Lung (tissue), 11 donors: ENCODE measurements at regions not wholly inside any gene's neighbourhood (a gene's known extent, or its start where the extent isn't known, plus 50 kb on each side); places are given as distances from the start of the nearest gene placed in this dataset.

Experiments used
- ATAC-seq: fragments of 200-7000 bp; cut with Tn5 transposase; one replicate; pipeline ENCODE4 v1.9.1; 2020; ENCODE audit warnings: moderate number of reproducible peaks; ENCODE audit not compliant: insufficient read depth, low FRiP score
- DNase-seq, 3 donors: peaks; one replicate each; pipeline ENCODE4 v3.0.0-alpha.2; 2013 to 2017
- H3K27ac ChIP-seq, 2 donors: one replicate each; pipeline ENCODE4 v1.5.1; 2013; ENCODE audit warnings: mild to moderate bottlenecking in 2 of 2, moderate library complexity in 2 of 2, control low read depth in 1 of 2, inconsistent platforms in 1 of 2, low read depth in 1 of 2, low read length in 1 of 2
- H3K27me3 ChIP-seq, 3 donors: one replicate each; pipeline ENCODE4 v1.5.1; 2013; ENCODE audit warnings: low read length in 2 of 3; ENCODE audit not compliant: control insufficient read depth in 3 of 3, insufficient read depth in 3 of 3
- H3K36me3 ChIP-seq, 4 donors: one replicate each; pipeline ENCODE4 v1.5.1; 2013; ENCODE audit warnings: low read length in 4 of 4, mild to moderate bottlenecking in 1 of 4, moderate library complexity in 1 of 4; ENCODE audit not compliant: control insufficient read depth in 4 of 4, insufficient read depth in 4 of 4
- H3K4me1 ChIP-seq, 5 donors: one replicate each; pipeline ENCODE4 v1.5.1; 2013; ENCODE audit warnings: low read length in 5 of 5, mild to moderate bottlenecking in 2 of 5, moderate library complexity in 1 of 5; ENCODE audit not compliant: control insufficient read depth in 5 of 5, insufficient read depth in 5 of 5
- H3K4me3 ChIP-seq: one replicate; pipeline ENCODE4 v1.5.1; 2013; ENCODE audit warnings: mild to moderate bottlenecking, control low read depth, moderate library complexity
- H3K9ac ChIP-seq, 2 donors: one replicate each; pipeline ENCODE4 v1.5.1; 2013; ENCODE audit warnings: low read length in 2 of 2, control low read depth in 1 of 2; ENCODE audit not compliant: insufficient read depth in 1 of 2
- H3K9me3 ChIP-seq, 4 donors: one replicate each; pipeline ENCODE4 v1.5.1; 2013; ENCODE audit warnings: low read length in 3 of 4, mild to moderate bottlenecking in 1 of 4, moderate library complexity in 1 of 4; ENCODE audit not compliant: control insufficient read depth in 4 of 4, insufficient read depth in 3 of 4
- WGBS, 2 donors: extraction: QIAGEN DNeasy Blood & Tissue Kit; methylation state at CpG; one replicate each; pipeline ENCODE4 v1.1.7; 2013; 5-methylcytosine and 5-hydroxymethylcytosine counted together
- TF ChIP-seq, protein P1 (sequence below): IDR thresholded peaks from 2 replicates; pipeline ENCODE4 v1.5.1; 2012; ENCODE audit warnings: mild to moderate bottlenecking; ENCODE audit errors: control extremely low read depth, extremely low read depth
- donor health status: control.
- donor health status: control.
- donor health status: Bipolar disorder and iron deficiency.
- donor health status: healthy.
- donor health status: DM: yes; HTN: yes; CAD: no.

DNA sequence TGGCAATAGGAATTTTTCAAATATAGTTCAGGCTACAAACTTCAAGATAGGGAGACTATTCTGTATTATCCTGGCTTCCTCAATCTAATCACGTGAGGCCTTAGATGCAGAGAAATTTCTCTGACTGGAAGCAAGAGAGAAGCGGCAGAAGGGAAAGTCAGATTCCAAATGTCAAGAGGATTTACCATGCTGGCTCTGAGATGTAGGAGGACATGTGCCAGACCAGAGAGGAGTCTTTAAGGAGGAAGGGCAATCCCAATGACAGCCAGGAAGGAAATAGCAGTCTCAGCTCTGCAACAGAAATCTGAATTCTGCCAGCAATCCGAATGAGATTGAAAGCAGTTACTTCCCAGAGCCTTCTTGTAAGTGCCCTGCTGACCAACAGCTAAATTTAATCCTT is 57.4 kb downstream of the NUTM2E start:
- no peak overlapping the region for H3K4me3 ChIP-seq
- no peak for ATAC-seq
- no peak overlapping the region for H3K9ac ChIP-seq
- WGBS, 2 donors = 47 to 69% methylated on average over 3 of the region's 3 CpGs
- peak in 2 of 3 donors; percentile 40 to 54 for DNase-seq
- H3K36me3 ChIP-seq = no peaks in the 10 kb centered on the region
- no peaks in the 10 kb centered on the region for H3K9me3 ChIP-seq
- H3K27me3 ChIP-seq = no peaks in the 10 kb centered on the region
- H3K4me1 ChIP-seq = peaks cover 0 to 5% (median 0%) of the 10 kb centered on the region in 5 donors
- H3K27ac ChIP-seq = no peak overlapping the region
- TF ChIP-seq, protein P1, sequence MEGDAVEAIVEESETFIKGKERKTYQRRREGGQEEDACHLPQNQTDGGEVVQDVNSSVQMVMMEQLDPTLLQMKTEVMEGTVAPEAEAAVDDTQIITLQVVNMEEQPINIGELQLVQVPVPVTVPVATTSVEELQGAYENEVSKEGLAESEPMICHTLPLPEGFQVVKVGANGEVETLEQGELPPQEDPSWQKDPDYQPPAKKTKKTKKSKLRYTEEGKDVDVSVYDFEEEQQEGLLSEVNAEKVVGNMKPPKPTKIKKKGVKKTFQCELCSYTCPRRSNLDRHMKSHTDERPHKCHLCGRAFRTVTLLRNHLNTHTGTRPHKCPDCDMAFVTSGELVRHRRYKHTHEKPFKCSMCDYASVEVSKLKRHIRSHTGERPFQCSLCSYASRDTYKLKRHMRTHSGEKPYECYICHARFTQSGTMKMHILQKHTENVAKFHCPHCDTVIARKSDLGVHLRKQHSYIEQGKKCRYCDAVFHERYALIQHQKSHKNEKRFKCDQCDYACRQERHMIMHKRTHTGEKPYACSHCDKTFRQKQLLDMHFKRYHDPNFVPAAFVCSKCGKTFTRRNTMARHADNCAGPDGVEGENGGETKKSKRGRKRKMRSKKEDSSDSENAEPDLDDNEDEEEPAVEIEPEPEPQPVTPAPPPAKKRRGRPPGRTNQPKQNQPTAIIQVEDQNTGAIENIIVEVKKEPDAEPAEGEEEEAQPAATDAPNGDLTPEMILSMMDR = no peak

DNA sequence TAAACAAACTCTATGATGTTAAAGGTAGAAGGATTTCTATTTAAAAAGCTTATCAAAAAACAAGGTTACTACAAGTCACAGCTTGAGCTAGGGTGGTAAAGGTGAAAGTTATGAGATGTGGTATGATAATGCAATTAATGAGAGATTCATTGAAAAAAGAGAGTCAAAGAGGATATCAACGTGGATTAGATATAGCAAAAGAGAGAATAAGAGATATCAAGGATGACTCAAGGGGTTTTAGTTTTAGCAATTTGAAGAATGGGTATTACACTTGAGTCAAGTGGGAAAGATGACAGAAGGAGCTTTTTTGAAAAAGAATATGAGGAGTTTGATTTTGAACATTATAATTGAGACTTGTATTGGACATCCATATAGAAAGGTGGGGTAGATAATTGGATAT is 59.8 kb downstream of the NUTM2E start:
- H3K36me3 ChIP-seq = no peaks in the 10 kb centered on the region
- 60 to 69% methylated on average over 1 of the region's 1 CpG for WGBS, 2 donors

More for the DNA sequence above, 59.8 kb downstream of the NUTM2E start:
- DNase-seq = no peak
- ATAC-seq = no peak
- no peak overlapping the region for H3K9ac ChIP-seq
- H3K4me1 ChIP-seq = peaks cover 0 to 5% (median 0%) of the 10 kb centered on the region in 5 donors
- no peaks in the 10 kb centered on the region for H3K9me3 ChIP-seq
- H3K4me3 ChIP-seq = no peak overlapping the region
- H3K27ac ChIP-seq = no peak overlapping the region
- H3K27me3 ChIP-seq = no peaks in the 10 kb centered on the region
- TF ChIP-seq, protein P1 = no peak
